ENCODE measurements at regions not wholly inside any gene's neighbourhood (a gene's known extent, or its start where the extent isn't known, plus 50 kb on each side); places are given as distances from the start of the nearest gene placed in this dataset.

- H3K4me3 ChIP-seq (ENCODE audit: control insufficient read depth, low read depth, low read length): no peak overlapping the region
- no peak for TF ChIP-seq CTCF (IDR thresholded peaks at IDR 0.05; ENCODE audit: control insufficient read depth, insufficient read depth, low read depth, low read length, missing control alignments)
- DNase-seq (ENCODE audit: low read depth): no peak
Measured at GRCh38 chr13:86445206-86445605, 646.0 kb upstream of the SLITRK6 start.

- H3K4me3 ChIP-seq (ENCODE audit: control insufficient read depth, low read depth, low read length): no peak overlapping the region
- no peak for TF ChIP-seq CTCF (IDR thresholded peaks at IDR 0.05; ENCODE audit: control insufficient read depth, insufficient read depth, low read depth, low read length, missing control alignments)
- DNase-seq (ENCODE audit: low read depth): no peak
Measured at GRCh38 chr13:86445672-86446071, 646.5 kb upstream of the SLITRK6 start.

- no peak overlapping the region for H3K4me3 ChIP-seq (ENCODE audit: control insufficient read depth, low read depth, low read length)
- no peak for TF ChIP-seq CTCF (IDR thresholded peaks at IDR 0.05; ENCODE audit: control insufficient read depth, insufficient read depth, low read depth, low read length, missing control alignments)
- no peak for DNase-seq (ENCODE audit: low read depth)
Measured at GRCh38 chr13:86446311-86446710, 647.1 kb upstream of the SLITRK6 start.

GRCh38 chr13:86447479-86447878 is 648.3 kb upstream of the SLITRK6 start:
- no peak for DNase-seq (ENCODE audit: low read depth)
- TF ChIP-seq CTCF (IDR thresholded peaks at IDR 0.05; ENCODE audit: control insufficient read depth, insufficient read depth, low read depth, low read length, missing control alignments): no peak
- no peak overlapping the region for H3K4me3 ChIP-seq (ENCODE audit: control insufficient read depth, low read depth, low read length)

GRCh38 chr13:86462011-86462410 is 662.8 kb upstream of the SLITRK6 start:
- no peak for TF ChIP-seq CTCF (IDR thresholded peaks at IDR 0.05; ENCODE audit: control insufficient read depth, insufficient read depth, low read depth, low read length, missing control alignments)
- no peak overlapping the region for H3K4me3 ChIP-seq (ENCODE audit: control insufficient read depth, low read depth, low read length)
- DNase-seq (ENCODE audit: low read depth): no peak

- DNase-seq (ENCODE audit: low read depth): no peak
- no peak for TF ChIP-seq CTCF (IDR thresholded peaks at IDR 0.05; ENCODE audit: control insufficient read depth, insufficient read depth, low read depth, low read length, missing control alignments)
- H3K4me3 ChIP-seq (ENCODE audit: control insufficient read depth, low read depth, low read length): no peak overlapping the region
Measured at GRCh38 chr13:86464193-86464592, 665.0 kb upstream of the SLITRK6 start.

- H3K4me3 ChIP-seq (ENCODE audit: control insufficient read depth, low read depth, low read length): no peak overlapping the region
- no peak for TF ChIP-seq CTCF (IDR thresholded peaks at IDR 0.05; ENCODE audit: control insufficient read depth, insufficient read depth, low read depth, low read length, missing control alignments)
- DNase-seq (ENCODE audit: low read depth): no peak
Measured at GRCh38 chr13:86474971-86475370, 675.8 kb upstream of the SLITRK6 start.

Data from AG09309 (cell line).